ENCODE measurements at regions not wholly inside any gene's neighbourhood (a gene's known extent, or its start where the extent isn't known, plus 50 kb on each side); places are given as distances from the start of the nearest gene placed in this dataset.

- Histone ChIP-seq H3K4me3 (no peak overlapping the region), H3K9ac (ENCODE audit: low read depth in 2 of 2, low read length in 2 of 2) (no peak overlapping the region), H3K9me3 (no peaks in the 10 kb centered on the region), H3K4me1 (no peaks in the 10 kb centered on the region), H3K27ac (no peak overlapping the region), H3K36me3 (no peaks in the 10 kb centered on the region), H3K27me3 (no peaks in the 10 kb centered on the region)
- DNase-seq = no peak
- TF ChIP-seq CTCF (IDR thresholded peaks at IDR 0.05) = no peak
- intact Hi-C loops (cut with DNase I) = loop anchor here (10.0 kb wide), 1 partner anchor 849 kb away; no protein-coding TSS in a partner anchor
Measured at GRCh38 chr2:60154142-60154541, 399.3 kb downstream of the BCL11A start.

GRCh38 chr2:60152226-60152833 is 401.1 kb downstream of the BCL11A start:
- no peaks in the 10 kb centered on the region for H3K36me3 ChIP-seq
- H3K9ac ChIP-seq (ENCODE audit: low read depth in 2 of 2, low read length in 2 of 2) = no peak overlapping the region
- DNase-seq = peak; percentile 29
- H3K27ac ChIP-seq = no peak overlapping the region
- H3K27me3 ChIP-seq = no peaks in the 10 kb centered on the region
- no peak overlapping the region for H3K4me3 ChIP-seq
- H3K4me1 ChIP-seq = no peaks in the 10 kb centered on the region
- no peaks in the 10 kb centered on the region for H3K9me3 ChIP-seq
- TF ChIP-seq CTCF (IDR thresholded peaks at IDR 0.05) = peak; percentile 75
- intact Hi-C loops (cut with DNase I) = loop anchor here (10.0 kb wide), 1 partner anchor 848 kb away; no protein-coding TSS in a partner anchor

- H3K9me3 ChIP-seq = no peaks in the 10 kb centered on the region
- no peak overlapping the region for H3K27ac ChIP-seq
- H3K4me3 ChIP-seq = no peak overlapping the region
- H3K36me3 ChIP-seq = no peaks in the 10 kb centered on the region
- no peaks in the 10 kb centered on the region for H3K27me3 ChIP-seq
- no peak overlapping the region for H3K9ac ChIP-seq (ENCODE audit: low read depth in 2 of 2, low read length in 2 of 2)
- H3K4me1 ChIP-seq = no peaks in the 10 kb centered on the region
- TF ChIP-seq CTCF (IDR thresholded peaks at IDR 0.05) = no peak
- intact Hi-C loops (cut with DNase I) = no loop called here
- DNase-seq = no peak
Measured at GRCh38 chr2:60149176-60149575, 404.3 kb downstream of the BCL11A start.

GRCh38 chr2:60148716-60149115 is 404.7 kb downstream of the BCL11A start:
- intact Hi-C loops (cut with DNase I) = no loop called here
- no peak for DNase-seq
- Histone ChIP-seq H3K27ac (no peak overlapping the region), H3K4me1 (no peaks in the 10 kb centered on the region), H3K4me3 (no peak overlapping the region), H3K27me3 (no peaks in the 10 kb centered on the region), H3K9me3 (no peaks in the 10 kb centered on the region), H3K9ac (ENCODE audit: low read depth in 2 of 2, low read length in 2 of 2) (no peak overlapping the region), H3K36me3 (no peaks in the 10 kb centered on the region)
- no peak for TF ChIP-seq CTCF (IDR thresholded peaks at IDR 0.05)

- Histone ChIP-seq H3K4me3 (no peak overlapping the region), H3K27me3 (no peaks in the 10 kb centered on the region), H3K27ac (no peak overlapping the region), H3K4me1 (no peaks in the 10 kb centered on the region), H3K9me3 (no peaks in the 10 kb centered on the region), H3K9ac (ENCODE audit: low read depth in 2 of 2, low read length in 2 of 2) (no peak overlapping the region), H3K36me3 (no peaks in the 10 kb centered on the region)
- no peak for TF ChIP-seq CTCF (IDR thresholded peaks at IDR 0.05)
- DNase-seq = no peak
- intact Hi-C loops (cut with DNase I) = no loop called here
Measured at GRCh38 chr2:60140185-60140584, 413.3 kb downstream of the BCL11A start.
